ENCODE measurements at regions not wholly inside any gene's neighbourhood (a gene's known extent, or its start where the extent isn't known, plus 50 kb on each side); places are given as distances from the start of the nearest gene placed in this dataset.

GRCh38 chr14:79960288-79960687 lies 251.0 kb downstream of the DIO2 start:
- no peak for DNase-seq

DNA sequence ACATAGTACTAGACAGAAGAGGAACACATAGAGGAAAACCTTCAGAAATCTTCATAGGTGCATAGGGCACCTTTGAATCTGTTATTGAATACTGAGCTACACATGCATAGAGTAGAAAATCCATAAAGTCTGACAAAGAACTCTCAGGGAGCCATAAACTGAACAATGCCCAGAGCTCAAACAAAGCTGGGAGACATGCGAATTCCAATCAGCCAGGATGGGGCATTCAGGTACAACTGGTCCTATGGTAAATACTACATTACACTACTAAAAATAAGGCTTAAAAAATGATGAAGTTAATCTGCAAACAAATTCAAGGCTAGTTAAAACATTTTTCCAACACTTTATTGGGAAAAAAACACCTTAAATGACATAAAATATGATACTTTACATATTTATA lies 259.7 kb downstream of the DIO2 start:
- no peak for DNase-seq

GRCh38 chr14:79949906-79950305 lies 261.4 kb downstream of the DIO2 start:
- no peak for DNase-seq

DNA sequence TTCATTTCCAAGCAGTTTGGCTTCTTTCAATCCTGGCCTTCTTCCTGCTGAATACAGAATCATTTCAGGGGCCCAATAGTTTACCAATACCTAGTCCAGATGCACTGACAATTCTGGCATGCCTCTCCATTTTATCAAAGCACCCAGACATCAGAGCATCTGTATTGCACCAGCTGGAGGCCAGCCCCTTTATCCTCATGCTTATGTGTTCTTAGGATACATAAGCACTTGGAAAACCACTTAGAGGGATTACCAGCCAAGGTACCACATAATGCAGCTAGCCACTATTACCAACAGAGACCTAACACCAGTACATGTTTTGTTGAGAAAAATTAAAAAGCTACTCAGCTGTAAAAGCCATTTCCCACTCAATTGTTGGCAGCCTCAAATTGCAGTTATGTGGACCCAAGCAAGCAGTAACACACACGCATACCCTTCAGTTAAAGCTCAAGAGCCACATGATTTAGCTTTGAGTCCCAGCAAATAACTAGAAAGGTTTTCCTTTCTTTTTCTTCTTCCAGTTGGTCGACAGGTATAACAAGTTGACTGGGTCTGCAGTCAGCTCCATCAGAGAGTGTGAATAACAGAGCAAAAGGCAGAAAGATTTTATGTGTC lies 263.8 kb downstream of the DIO2 start:
- no peak for DNase-seq

DNA sequence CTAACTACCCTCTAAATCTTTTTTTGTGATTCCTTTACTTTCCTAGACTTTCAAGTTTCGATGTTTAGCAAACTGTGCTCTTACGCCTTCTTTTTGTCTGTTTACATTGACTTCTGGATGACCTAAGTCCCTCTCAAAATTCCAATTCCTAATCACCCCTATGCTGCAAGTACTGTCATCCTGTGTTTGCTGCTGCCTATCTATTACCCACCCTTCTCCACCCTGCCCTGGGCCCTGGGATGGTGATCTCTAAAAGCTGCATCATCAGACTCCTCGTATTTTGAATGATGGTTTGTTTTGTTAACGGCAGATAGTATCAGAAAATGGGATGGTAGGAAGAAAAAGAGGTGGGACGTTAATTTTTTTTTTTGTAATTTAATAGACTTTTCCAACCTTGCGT lies 272.1 kb downstream of the DIO2 start:
- DNase-seq, result no peak

DNA sequence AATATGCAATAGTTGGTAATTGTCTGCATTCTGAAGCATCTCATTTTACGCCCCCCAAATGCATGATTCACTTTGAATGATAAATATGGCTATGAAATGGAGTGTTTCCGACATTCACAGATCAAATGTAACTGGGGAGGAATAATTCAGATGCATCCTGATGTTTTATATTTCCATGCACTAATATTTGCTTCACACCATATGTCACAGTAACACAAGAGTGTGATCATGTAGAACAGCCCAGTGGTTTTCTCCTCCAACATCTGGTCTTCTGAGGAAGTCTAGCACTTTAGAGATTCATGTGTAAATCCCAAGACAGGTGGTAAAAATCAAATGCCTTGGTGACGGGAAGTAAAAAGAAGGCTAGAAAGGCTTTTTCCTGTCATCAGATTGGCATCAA lies 273.1 kb downstream of the DIO2 start:
- no peak for DNase-seq

DNA sequence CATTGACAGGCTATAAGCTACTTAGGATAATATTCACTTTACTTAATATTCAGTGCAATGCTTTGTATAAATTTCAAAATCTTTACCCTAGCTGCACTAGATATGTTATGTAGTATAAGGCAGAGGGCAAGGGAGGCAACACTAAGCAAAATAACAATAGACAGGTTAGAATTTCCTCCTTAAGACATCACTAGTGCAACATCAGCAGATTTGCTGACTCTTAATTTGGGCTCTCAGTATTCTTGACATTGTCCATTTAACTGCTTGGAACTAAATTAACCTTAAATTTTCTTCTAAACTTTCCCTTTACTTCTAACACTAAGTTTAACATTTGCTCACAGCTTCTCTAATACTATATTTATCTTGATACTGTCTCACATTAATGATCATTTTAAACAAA lies 273.9 kb downstream of the DIO2 start:
- DNase-seq, result no peak

- DNase-seq, result no peak
These were observed 286.8 kb downstream of the DIO2 start for GRCh38 chr14:79924551-79924950.

- DNase-seq, result no peak
These were observed 291.1 kb downstream of the DIO2 start for GRCh38 chr14:79920180-79920692.

All from NCI-H1048 (cell line).